ENCODE measurements at regions not wholly inside any gene's neighbourhood (a gene's known extent, or its start where the extent isn't known, plus 50 kb on each side); places are given as distances from the start of the nearest gene placed in this dataset.

GRCh38 chr11:96472085-96472484, 82.3 kb downstream of the JRKL start:
- Histone ChIP-seq H3K4me3 (no peak overlapping the region), H3K27me3 (no peaks in the 10 kb centered on the region), H3K36me3 (no peaks in the 10 kb centered on the region), H3K4me1 (no peaks in the 10 kb centered on the region), H3K27ac (no peak overlapping the region), H3K9me3 (peaks cover 0 to 9% (median 4%) of the 10 kb centered on the region in 4 donors)
- 65 to 82% methylated on average over 1 of the region's 1 CpG for WGBS, 2 donors
- intact Hi-C loops (cut with DNase I), result no loop called here
- DNase-seq, result no peak
- TF ChIP-seq EP300 (IDR thresholded peaks at IDR 0.05) (no peak), CTCF (IDR thresholded peaks at IDR 0.05) (no peak), POLR2AphosphoS5 (IDR thresholded peaks at IDR 0.05) (no peak), POLR2A (IDR thresholded peaks at IDR 0.05) (no peak)

GRCh38 chr11:96474263-96474662, 84.5 kb downstream of the JRKL start:
- no peak for TF ChIP-seq POLR2AphosphoS5 (IDR thresholded peaks at IDR 0.05)
- no peak for TF ChIP-seq CTCF (IDR thresholded peaks at IDR 0.05)
- no peak for TF ChIP-seq POLR2A (IDR thresholded peaks at IDR 0.05)
- TF ChIP-seq EP300 (IDR thresholded peaks at IDR 0.05), result no peak
- intact Hi-C loops (cut with DNase I), result no loop called here
- H3K4me3 ChIP-seq, result no peak overlapping the region
- DNase-seq, result no peak
- no peaks in the 10 kb centered on the region for H3K4me1 ChIP-seq
- peaks cover 0 to 9% (median 4%) of the 10 kb centered on the region in 4 donors for H3K9me3 ChIP-seq
- no peaks in the 10 kb centered on the region for H3K27me3 ChIP-seq
- WGBS, 2 donors, result 92 to 95% methylated on average over 1 of the region's 1 CpG
- no peaks in the 10 kb centered on the region for H3K36me3 ChIP-seq
- no peak overlapping the region for H3K27ac ChIP-seq

- no peak for TF ChIP-seq POLR2AphosphoS5 (IDR thresholded peaks at IDR 0.05)
- TF ChIP-seq CTCF (IDR thresholded peaks at IDR 0.05), result no peak
- no peak for TF ChIP-seq POLR2A (IDR thresholded peaks at IDR 0.05)
- TF ChIP-seq EP300 (IDR thresholded peaks at IDR 0.05), result no peak
- intact Hi-C loops (cut with DNase I), result no loop called here
- WGBS, 2 donors, result 51 to 59% methylated on average over 1 of the region's 1 CpG
- no peak for DNase-seq
- no peak overlapping the region for H3K27ac ChIP-seq
- peaks cover 0 to 30% (median 6%) of the 10 kb centered on the region in 4 donors for H3K4me1 ChIP-seq
- H3K4me3 ChIP-seq, result no peak overlapping the region
- H3K36me3 ChIP-seq, result no peaks in the 10 kb centered on the region
- H3K27me3 ChIP-seq, result no peaks in the 10 kb centered on the region
- H3K9me3 ChIP-seq, result no peaks in the 10 kb centered on the region
Observed at GRCh38 chr11:96481204-96481603, 91.4 kb downstream of the JRKL start.

- no peak for TF ChIP-seq CTCF (IDR thresholded peaks at IDR 0.05)
- no peak for TF ChIP-seq EP300 (IDR thresholded peaks at IDR 0.05)
- no peak for TF ChIP-seq POLR2AphosphoS5 (IDR thresholded peaks at IDR 0.05)
- TF ChIP-seq POLR2A (IDR thresholded peaks at IDR 0.05), result no peak
- Histone ChIP-seq H3K27ac (no peak overlapping the region), H3K4me3 (no peak overlapping the region), H3K36me3 (no peaks in the 10 kb centered on the region), H3K27me3 (no peaks in the 10 kb centered on the region), H3K9me3 (no peaks in the 10 kb centered on the region), H3K4me1 (peaks cover 0 to 30% (median 6%) of the 10 kb centered on the region in 4 donors)
- no peak for DNase-seq
- intact Hi-C loops (cut with DNase I), result no loop called here
- 31 to 39% methylated on average over 1 of the region's 1 CpG for WGBS, 2 donors
Observed at GRCh38 chr11:96481771-96482170, 92.0 kb downstream of the JRKL start.

GRCh38 chr11:96482193-96482592, 92.4 kb downstream of the JRKL start:
- no peak overlapping the region for H3K4me3 ChIP-seq
- TF ChIP-seq POLR2A (IDR thresholded peaks at IDR 0.05), result no peak
- no peak for TF ChIP-seq POLR2AphosphoS5 (IDR thresholded peaks at IDR 0.05)
- DNase-seq, result no peak
- peaks cover 0 to 31% (median 6%) of the 10 kb centered on the region in 4 donors for H3K4me1 ChIP-seq
- H3K9me3 ChIP-seq, result no peaks in the 10 kb centered on the region
- 86 to 91% methylated on average over 2 of the region's 2 CpGs for WGBS, 2 donors
- no peak overlapping the region for H3K27ac ChIP-seq
- intact Hi-C loops (cut with DNase I), result no loop called here
- H3K27me3 ChIP-seq, result no peaks in the 10 kb centered on the region
- H3K36me3 ChIP-seq, result no peaks in the 10 kb centered on the region

Measured in sigmoid colon (tissue), 6 donors.